Thyroid gland (tissue), 4 donors: ENCODE measurements at regions not wholly inside any gene's neighbourhood (a gene's known extent, or its start where the extent isn't known, plus 50 kb on each side); places are given as distances from the start of the nearest gene placed in this dataset.

Experiments
- CTCF ChIP-seq, 6 experiments: fragments of 200-600 bp in 3 of 6; fragments of 450-650 bp in 3 of 6; sonication (generic) in 3 of 6; IDR thresholded peaks; one replicate each; pipeline ENCODE4 v1.5.1; 2016 to 2019; ENCODE audit warnings: antibody characterized with exemption in 6 of 6, mild to moderate bottlenecking in 2 of 6, inconsistent platforms in 1 of 6, moderate library complexity in 1 of 6
- POLR2A ChIP-seq, 2 donors: fragments of 450-650 bp; IDR thresholded peaks; one replicate each; pipeline ENCODE4 v1.6.1; 2017; ENCODE audit warnings: antibody characterized with exemption in 2 of 2, mild to moderate bottlenecking in 2 of 2, moderate library complexity in 1 of 2

GRCh38 chrX:15072259-15072658 lies 197.6 kb downstream of the ASB9 start:
- TF ChIP-seq POLR2A (IDR thresholded peaks at IDR 0.05), result no peak
- TF ChIP-seq CTCF (IDR thresholded peaks at IDR 0.05), result no peak
